KG1 (cell line): ENCODE measurements at regions not wholly inside any gene's neighbourhood (a gene's known extent, or its start where the extent isn't known, plus 50 kb on each side); places are given as distances from the start of the nearest gene placed in this dataset.

Source experiments
- DNase-seq: peaks from one replicate; lab custom pipeline; 2025; lab: John Stamatoyannopoulos, UW

GRCh38 chr2:78457269-78457668 is 568.2 kb upstream of the REG3G start:
- no peak for DNase-seq

GRCh38 chr2:78465707-78466106 is 559.8 kb upstream of the REG3G start:
- DNase-seq, result no peak

GRCh38 chr2:78476619-78477229 is 548.8 kb upstream of the REG3G start:
- no peak for DNase-seq

GRCh38 chr2:78486565-78486964 is 538.9 kb upstream of the REG3G start:
- DNase-seq, result no peak

- no peak for DNase-seq
Observed at GRCh38 chr2:78498125-78498524, 527.4 kb upstream of the REG3G start.

GRCh38 chr2:78506301-78506700 is 519.2 kb upstream of the REG3G start:
- no peak for DNase-seq

- DNase-seq, result no peak
Observed at GRCh38 chr2:78521938-78522337, 503.6 kb upstream of the REG3G start.

GRCh38 chr2:78532762-78533379 is 492.6 kb upstream of the REG3G start:
- DNase-seq, result no peak

- no peak for DNase-seq
Observed at GRCh38 chr2:78535395-78535794, 490.1 kb upstream of the REG3G start.

GRCh38 chr2:78538322-78538721 is 487.2 kb upstream of the REG3G start:
- no peak for DNase-seq

- DNase-seq, result no peak
Observed at GRCh38 chr2:78540255-78540654, 485.2 kb upstream of the REG3G start.

GRCh38 chr2:78541088-78541450 is 484.4 kb upstream of the REG3G start:
- no peak for DNase-seq

GRCh38 chr2:78541451-78542267 is 483.8 kb upstream of the REG3G start:
- DNase-seq, result no peak

GRCh38 chr2:78546843-78547242 is 478.7 kb upstream of the REG3G start:
- no peak for DNase-seq

GRCh38 chr2:78549766-78550165 is 475.7 kb upstream of the REG3G start:
- DNase-seq, result no peak

- DNase-seq, result no peak
Observed at GRCh38 chr2:78553866-78554647, 471.4 kb upstream of the REG3G start.

GRCh38 chr2:78561876-78562275 is 463.6 kb upstream of the REG3G start:
- DNase-seq, result no peak

GRCh38 chr2:78564666-78565065 is 460.8 kb upstream of the REG3G start:
- no peak for DNase-seq

GRCh38 chr2:78568782-78569373 is 456.6 kb upstream of the REG3G start:
- DNase-seq, result no peak

GRCh38 chr2:78576409-78576808 is 449.1 kb upstream of the REG3G start:
- DNase-seq, result no peak

- DNase-seq, result no peak
Observed at GRCh38 chr2:78585871-78586270, 439.6 kb upstream of the REG3G start.

GRCh38 chr2:78586316-78586715 is 439.2 kb upstream of the REG3G start:
- no peak for DNase-seq
